ENCODE measurements at regions not wholly inside any gene's neighbourhood (a gene's known extent, or its start where the extent isn't known, plus 50 kb on each side); places are given as distances from the start of the nearest gene placed in this dataset.
A peak's percentile ranks its signal among the peaks of the same experiment; 100 is the strongest.
"Not testable (repeated sequence)": the region's sequence is repeated elsewhere in the genome, so short reads cannot be mapped to it uniquely, and the experiment has no call there.

DNA sequence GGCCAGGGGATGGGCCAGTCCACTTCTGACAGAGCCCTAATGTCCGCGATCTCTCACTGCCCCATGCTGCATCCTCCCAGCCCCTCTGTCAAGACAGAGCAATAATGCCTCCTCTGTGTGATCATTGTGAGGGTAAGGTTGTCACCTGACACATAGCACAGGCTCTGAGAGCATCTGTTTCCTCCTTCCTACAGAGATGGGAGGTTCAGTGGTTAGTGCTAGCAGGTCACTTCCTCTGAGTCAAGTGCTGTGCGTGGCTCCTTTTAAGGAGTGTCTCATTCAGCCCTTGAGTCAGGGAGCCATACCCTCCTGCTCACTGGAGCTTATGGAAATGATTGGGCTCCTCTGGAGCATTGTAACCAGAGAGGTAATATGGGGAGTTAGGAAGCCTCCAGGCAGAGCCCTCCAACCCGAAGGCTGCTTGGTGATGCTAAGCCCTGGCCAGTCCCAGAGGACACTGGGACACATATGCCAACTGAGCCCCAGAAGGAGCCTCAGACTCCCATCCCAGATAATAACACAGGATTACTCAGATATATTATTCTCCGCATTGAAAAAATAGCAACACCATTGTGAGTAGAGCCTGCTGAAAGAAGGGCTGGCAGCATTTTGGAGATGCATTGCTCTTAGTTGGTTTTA lies 189.0 kb downstream of the GALNT1 start:
- no peak for DNase-seq

DNA sequence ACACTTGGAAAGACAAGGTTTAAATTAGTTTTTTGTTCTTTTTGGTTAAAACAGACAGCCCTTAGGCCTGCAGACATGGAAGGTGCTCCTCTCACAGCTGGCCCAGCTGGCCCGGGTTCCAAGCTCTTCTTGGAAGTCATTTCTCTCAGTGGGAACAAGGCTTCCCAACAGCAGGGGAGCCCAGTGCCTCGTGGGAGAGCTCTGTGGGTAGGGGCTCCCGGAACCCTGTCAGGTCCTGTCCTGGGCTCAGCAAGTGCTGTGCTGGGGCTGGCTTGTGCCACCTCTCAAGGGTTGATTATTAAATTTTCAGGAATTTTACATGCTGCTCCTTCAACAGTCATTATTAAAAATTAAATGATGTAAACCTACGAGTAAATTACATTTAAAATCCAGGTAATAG lies 189.6 kb downstream of the GALNT1 start:
- DNase-seq: no peak

DNA sequence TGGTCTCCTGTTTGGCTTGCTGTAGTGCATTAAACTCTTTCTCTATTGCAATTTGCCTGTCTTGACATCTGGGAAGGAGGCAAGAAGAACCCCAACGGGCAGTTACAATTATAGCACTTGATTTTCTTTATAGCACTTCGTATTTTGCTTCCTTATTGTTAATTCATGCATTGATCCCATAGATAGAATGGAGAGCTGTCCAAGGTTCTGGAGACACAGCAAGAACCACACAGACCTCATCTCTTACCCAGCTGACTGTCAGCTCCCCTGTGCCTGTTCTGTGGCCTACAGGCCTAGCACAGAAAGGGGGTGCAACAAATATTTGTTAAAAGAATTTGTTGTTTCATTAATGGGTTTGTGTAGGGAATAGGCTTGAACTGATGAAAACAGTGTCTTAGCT lies 194.3 kb downstream of the GALNT1 start:
- no peak for DNase-seq

DNA sequence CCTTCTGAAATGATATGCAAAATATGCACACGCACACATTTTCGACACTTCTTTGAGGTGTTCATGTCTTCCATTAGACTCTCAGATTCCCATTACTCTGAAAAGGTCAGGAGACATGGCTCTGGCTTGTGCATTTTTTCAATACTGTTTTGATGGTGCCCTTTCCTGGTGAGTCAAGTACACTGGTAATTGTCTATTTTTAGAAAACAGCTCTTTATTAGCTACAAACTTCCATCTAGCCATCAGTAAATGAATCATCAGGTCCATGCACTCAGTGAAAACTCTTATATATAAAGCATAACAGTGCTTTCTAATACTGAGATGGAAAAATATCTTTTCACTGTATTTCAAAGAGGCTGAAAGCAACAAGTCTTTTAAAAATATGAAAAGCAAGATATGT lies 194.9 kb downstream of the GALNT1 start:
- DNase-seq: no peak

DNA sequence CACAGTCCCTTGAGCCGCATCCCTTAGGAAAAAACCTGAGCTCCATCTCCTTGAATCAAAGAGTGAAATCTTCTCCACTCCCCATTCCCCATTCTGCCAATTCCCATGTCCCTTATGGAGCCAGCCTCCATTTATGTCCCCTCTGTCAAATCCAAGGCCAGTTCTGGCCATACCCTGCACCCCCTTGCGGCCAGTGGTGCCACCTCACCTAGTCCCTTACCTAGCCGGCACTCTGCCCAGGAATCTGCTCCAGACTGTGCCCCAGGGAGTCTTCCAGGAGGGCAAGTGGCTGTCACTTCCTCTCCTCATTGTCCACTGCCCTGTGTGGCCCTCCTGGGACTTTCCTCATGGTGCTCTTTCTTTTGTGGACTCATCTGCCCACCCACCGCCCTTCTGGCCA lies 195.4 kb upstream of the RMP24 start:
- peak; percentile 5 for DNase-seq

DNA sequence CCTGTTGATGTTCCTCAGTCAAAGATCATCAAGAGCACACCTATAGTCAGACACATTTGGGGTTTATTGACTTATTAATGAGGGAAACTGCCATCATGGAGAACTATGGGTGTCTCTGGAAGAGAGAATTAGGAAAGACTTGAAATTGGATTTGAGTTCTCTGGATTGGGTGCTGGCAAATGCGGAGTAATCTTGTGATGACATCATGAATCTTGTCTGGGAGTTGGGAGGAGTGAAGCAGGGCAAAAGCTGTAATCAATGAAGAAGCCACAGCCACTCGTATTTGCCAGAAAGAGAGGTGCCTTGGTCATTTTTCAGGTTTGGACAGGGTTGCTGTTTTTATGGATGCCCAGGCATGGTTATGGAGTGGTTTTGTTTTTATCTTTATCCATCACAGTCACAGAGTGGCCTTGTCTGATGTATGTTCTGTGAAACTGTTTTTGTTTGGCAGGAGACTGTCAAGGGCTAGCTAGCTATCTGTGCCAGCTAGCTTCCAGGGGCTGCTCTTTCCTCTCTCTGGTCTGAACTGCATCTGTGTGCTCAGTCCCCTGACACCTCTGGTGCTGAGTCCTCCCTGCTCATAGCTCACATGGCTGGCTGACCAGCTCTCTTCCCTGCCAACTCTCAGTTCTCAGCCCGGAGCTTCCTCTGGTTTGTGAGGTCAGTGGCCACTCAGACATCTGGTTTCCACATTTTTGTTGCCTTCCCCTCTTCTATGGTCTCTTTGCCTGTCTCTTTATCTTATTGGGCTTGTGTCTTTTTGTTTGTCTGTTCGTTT lies 193.4 kb upstream of the RMP24 start:
- DNase-seq: no peak

DNA sequence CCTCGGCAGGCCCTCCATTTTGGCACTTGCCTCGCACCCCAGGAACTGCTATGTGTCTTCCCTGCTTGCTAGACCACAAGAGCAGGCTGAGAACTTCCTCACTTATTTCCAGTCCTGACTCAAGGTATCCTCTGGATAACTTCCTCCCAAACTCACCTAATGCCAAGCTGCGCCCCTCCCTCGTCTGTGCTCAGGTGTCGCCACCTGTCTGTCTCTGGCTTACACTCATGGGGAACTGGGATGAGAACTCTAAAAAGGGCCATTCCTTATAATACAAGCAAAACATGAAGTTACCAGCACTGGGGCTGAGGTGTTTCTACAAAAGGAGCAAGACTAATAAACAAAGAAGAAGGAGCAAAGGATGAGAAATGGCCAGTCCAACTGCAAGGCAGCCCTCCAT lies 191.5 kb upstream of the RMP24 start:
- DNase-seq: no peak

DNA sequence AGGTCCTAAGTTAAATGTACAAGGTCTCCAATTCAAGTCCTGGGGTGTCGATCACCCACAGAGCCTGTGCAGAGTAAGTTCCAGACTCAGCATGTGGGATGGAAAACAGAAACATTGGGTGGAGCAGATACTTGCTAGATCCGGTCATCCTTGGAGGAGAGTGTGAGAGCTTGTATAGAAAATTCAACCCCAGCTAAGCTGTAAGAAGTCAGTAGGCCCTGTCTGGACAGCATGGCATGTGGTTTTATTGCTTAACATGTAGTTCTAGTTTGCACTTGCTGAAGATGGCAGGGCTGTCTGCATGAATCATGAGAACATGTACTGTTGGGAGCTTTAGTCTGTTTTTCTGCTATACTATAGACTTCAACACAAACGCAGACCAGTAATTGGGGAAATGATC lies 189.6 kb upstream of the RMP24 start:
- DNase-seq: no peak

DNA sequence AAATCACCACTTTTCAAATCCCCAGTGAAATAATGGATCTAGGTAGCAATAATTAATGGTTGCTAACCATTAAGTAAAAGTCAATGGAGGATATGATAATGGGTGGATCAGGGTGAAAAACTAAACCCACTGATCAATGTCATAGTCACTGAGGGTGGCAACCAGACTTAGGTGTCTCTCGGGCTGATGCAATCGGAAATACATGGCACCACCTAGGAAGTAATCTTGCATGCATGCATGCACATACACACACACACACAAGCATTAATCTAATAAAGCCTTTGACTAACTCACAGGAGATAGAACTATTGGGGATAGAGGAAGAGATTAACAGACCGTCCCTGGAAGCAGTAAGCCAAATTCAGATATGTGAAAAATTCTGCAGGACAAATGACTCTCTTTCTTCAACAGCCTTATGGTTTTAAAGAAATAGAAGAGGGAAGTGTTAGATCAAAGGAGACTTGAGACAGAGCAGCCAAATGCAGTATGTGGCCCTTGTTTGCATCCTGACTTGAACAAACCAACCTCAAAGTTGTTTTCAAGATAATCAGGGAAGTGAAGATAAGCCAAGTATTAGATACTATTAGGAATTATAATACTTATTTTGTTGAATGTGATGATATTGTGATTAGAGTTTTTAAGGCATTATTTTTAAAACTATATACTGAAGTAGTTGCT lies 186.0 kb upstream of the RMP24 start:
- no peak for DNase-seq

DNA sequence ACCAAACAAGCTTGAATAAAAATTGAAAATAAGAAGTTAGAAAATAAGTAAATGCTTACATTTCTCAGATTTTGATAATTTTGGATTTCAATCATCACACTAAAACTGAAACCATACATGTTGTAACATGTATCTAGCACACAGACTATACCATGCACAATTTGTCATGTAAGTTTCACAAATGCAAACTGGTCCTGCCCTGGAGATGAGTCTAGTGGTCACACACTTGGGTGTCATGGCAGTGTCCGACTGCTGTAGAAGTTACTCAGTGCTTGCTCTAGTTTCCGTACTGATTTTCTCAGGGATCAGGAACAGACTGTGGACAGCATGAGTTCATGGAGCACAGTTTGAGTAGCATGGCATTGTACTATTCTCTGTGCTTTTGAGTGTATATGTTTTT lies 182.9 kb upstream of the RMP24 start:
- DNase-seq: no peak

DNA sequence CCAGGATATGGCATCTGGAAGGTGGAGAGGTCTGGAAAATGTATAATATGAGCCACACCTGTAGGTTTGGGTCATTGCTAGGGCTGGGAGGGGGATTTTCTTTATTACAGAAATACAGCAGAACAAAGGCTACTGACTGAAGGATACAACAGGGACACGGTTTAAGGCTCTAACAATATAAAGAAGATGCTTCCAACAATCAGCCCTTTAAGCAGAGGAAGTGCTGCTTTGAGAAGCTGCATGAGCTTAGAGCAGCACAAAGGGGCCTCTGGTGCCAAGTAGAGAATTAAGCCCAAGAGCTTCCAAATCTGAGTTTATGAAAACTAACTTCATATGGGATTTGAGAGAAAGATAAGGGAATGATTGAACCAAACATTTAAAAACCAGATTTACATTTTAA lies 174.5 kb upstream of the RMP24 start:
- DNase-seq: no peak

DNA sequence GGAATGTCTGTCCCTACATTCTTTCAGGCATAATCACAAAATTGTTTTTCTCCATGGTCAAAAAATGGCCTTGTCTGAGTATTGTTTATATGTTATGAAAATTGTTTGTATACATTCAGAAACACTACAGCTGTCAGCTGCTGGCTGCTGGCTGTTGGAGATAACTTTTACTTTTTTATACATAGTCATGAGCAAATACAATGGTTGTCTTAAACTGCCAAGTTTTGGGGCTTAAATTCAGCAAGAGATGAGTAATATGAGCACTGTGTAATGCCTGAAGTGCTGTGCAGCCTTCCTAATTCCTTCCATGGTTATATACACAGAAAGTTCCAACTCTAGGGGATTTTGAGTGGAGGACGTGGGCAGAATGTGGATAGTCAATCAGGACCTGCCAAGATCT lies 168.9 kb upstream of the RMP24 start:
- DNase-seq: no peak

DNA sequence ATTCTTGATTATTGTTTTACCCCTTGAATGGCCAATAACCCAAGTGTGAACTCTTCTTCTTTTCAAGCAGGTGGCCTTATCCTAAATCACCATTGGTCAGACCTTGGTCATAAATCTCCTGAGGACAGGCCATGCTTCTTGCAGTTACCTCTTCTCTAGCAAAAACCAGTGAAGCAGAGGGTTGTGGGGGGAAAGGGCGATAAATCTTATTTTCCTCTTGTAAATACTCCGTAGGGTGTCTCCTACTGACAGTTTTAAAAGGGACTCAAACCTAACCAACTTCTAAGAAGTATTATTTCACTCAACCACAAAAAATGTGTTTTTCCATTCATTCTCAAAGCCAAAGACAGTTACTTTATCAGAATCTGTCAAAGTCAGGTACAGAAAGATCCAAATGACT lies 168.1 kb upstream of the RMP24 start:
- no peak for DNase-seq

DNA sequence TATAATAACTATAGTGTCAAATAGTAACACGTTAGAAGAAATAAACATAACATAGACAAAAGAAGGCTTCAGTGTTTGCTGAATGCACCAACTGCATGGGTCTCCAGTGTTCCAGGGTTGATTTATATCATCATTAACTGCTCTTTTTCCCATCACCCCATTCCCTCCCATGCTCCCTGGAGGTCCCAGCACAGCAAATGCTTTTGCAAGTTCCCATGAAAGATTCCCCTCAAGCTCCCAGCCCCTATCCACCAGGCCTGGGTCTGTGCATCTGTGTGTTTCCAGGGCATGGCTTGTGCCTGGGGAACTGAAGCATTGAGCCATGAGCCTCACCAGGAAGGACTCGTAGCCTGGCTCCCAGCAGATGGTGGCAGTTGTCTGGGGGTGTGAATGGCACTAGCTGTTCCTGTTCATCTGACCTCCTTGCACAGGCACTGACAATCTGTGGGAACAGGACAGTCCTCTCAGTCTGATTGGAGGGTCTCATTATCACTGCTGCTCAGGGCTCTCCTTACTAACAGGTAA lies 164.6 kb upstream of the RMP24 start:
- DNase-seq: no peak

DNA sequence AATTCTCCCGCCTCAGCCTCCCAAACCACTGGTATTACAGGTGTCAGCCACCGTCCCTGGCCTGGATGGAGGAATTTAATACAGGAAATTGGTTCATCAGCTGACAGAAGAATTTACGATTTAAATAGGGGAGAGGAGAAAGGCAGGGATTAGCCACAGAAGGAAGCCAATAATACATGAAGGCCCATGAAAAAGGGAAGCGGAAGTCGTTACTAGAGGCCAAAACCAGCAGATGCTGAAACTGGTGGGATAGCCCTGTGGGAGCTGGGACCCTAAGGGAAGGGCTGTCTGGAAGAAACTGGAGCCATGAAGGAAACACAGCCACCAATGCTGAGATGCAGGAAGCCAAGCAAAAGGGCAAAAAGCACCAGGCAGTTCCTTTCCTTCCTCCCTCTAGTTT lies 163.7 kb upstream of the RMP24 start:
- no peak for DNase-seq

DNA sequence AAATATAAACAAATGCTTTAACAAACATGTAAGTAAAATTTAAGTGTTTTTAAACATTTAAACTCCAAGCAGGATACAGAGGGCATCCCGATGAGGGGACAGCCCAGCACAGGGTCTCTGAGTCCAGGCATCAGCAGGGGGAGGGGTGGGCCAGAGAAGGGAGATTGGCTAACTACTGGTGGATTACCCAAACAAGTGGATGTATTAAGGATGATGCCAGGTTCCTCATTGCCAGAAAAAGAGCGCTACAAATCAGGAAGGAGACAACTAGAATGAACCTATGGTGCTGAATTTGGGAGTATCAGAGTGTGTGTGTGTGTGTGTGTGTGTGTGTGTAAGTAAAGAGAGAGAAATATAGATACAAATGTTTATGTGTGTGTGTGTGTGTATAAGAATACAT lies 162.0 kb upstream of the RMP24 start:
- DNase-seq: no peak

DNA sequence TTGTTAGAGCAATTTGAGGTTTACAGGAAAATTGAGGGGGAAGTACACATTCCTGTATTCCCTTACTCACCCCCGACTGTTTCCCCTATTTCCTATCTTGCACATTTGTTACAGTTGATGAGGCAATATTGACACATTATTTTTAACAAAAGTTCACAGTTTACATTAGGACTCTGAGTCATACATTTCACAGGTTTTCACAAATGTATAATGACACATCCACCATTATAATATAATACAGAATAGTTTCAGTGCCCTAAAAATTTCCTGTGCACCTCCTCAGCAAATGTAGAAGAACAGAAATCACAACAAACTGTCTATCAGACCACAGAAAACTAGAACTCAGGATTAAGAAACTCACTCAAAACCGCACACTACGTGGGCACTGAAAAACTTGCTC lies 160.6 kb upstream of the RMP24 start:
- DNase-seq: no peak

DNA sequence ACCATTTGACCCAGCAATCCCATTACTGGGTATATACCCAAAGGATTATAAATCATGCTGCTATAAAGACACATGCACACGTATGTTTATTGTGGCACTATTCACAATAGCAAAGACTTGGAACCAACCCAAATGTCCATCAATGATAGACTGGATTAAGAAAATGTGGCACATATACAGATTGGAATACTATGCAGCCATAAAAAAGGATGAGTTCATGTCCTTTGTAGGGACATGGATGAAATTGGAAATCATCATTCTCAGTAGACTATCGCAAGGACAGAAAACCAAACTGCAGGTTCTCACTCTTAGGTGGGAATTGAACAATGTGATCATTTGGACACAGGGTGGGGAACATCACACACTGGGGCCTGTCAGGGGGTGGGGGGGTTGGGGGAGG lies 157.5 kb upstream of the RMP24 start:
- DNase-seq: not testable (repeated sequence)

DNA sequence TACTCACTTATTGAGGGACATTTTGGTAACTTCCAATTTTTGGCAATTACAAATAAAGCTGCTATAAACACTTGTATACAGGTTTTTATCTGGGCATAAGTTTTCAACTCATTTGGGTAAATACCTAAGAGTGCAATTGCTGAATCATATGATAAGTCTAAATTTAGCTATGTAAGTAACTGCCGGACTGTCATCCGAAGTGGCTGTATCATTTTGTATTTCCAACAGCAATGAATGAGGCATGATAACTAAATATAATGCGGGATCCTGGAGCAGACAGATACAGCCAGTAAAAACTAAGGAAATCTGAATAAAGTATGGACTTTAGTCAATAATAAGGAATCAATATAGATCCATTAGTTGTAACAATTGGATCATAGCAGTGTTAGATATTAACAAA lies 156.5 kb upstream of the RMP24 start:
- DNase-seq: no peak

DNA sequence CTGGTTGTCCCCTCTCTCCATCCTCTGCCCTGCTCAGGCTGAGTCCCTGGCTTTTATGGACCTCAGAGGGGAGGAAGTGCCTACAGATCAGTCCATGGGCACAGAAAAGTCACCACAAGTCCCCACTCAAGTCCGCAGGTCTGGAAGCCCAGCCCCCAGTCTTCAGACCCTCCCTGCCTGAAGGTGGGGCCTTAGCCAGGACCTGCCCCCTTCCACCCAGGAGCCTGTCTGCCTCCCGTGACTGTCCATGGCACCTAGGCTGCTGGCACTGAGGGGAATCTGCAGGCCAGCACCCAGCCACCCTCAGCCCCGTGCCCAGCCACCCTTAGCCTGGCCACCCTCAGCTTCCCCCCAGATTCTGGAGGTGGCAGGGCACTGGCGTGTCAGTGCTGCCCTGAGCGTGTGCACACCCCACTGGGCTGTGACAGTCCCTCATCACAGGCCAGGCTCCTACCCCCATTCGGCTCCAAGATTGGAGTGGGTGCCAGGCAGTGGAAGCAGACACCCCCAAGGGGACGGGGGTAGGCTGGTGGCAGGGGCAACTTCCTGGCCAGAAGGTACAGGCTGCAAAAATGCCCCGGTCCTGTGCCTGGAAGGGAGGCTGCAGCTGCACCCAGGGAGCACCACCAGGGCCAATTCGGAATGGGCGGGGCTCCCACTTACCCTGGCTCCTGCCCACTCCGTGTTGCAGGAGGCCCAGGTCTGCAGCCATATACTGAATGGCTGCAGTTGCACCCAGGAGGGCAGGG lies 154.7 kb upstream of the RMP24 start:
- no peak for DNase-seq

DNA sequence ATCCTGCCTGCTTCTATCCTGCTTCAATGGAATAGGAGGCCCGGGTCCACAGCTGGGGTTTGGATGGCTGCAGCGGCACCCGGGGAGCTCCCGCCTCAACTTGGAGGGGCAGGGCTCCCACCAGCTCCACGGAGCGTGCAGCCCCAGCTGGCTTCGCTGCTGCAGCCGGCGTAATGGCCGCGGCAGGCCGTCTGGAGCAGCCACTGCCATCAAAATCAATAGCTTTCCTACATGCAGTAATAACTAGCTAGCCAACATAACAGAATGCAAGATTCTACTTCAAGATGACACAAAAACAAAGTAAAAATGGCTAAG lies 154.2 kb upstream of the RMP24 start:
- no peak for DNase-seq

DNA sequence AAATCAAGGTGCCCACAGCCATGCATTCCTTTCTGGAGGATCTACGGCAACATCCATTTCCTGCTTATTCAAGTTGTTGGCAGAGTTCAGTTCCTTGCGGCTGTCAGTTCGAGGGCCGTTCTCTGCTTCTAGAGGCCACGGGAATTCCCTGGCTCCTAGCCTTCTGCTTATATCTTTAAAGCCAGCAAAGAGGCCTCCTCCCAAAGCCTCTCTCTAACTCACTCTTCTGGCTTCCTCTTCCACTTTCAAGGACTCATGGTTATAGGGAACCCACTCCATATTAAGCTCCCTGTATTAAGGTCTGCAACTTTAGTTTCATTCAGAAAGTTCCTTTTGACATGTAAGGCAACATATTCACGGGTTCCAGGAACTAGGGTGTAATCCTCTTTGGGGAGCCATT lies 150.1 kb upstream of the RMP24 start:
- no peak for DNase-seq

DNA sequence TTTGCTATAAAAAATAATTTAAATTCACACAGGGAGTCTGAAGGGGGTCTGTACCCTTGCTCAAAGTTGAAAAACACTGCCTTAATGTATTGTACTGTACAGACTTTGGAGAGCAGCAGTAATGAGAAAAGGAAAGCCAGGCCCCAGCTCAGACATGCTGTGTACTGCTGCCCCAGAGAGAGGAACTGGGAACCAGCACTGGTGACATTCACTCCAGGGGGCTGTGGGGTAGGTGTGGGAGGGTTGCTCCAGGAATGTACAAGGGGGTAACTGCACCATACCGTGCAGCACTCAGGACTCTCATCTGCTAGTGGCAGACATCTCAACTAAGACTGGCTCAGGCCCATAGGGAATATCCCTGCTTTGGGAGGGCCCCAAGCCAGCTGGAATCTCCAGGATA lies 146.0 kb upstream of the RMP24 start:
- no peak for DNase-seq
